Adrenal gland (tissue), 9 donors: ENCODE measurements at regions not wholly inside any gene's neighbourhood (a gene's known extent, or its start where the extent isn't known, plus 50 kb on each side); places are given as distances from the start of the nearest gene placed in this dataset.

Experiments used
- DNase-seq, 7 donors: peaks; one replicate each; pipeline ENCODE4 v3.0.0-alpha.2; 2019 to 2020
- H3K27ac ChIP-seq, 5 donors: fragments of 200-600 bp; sonication (generic) in 4 of 5; 1 replicate in 3 of 5; 2 replicates in 2 of 5; pipeline versions ENCODE4 v1.5.1 to v1.8.0; 2016 to 2020; ENCODE audit warnings: mild to moderate bottlenecking in 1 of 5
- H3K27me3 ChIP-seq: fragments of 200-600 bp; 2 replicates; pipeline ENCODE4 v1.8.0; 2021
- H3K36me3 ChIP-seq, 2 donors: fragments of 200-600 bp; replicated peaks in 1 of 2; 1 replicate in 1 of 2; 2 replicates in 1 of 2; pipeline versions ENCODE4 v1.5.1 to v1.8.0; 2018 to 2022
- H3K4me1 ChIP-seq, 2 donors: fragments of 200-600 bp; replicated peaks in 1 of 2; 1 replicate in 1 of 2; 2 replicates in 1 of 2; pipeline versions ENCODE4 v1.5.1 to v1.8.0; 2018 to 2021
- H3K4me3 ChIP-seq, 4 donors: fragments of 200-600 bp; sonication (generic) in 3 of 4; one replicate each; pipeline ENCODE4 v1.5.1; 2016 to 2018
- H3K9me3 ChIP-seq, 3 donors: fragments of 200-600 bp; sonication (generic) in 1 of 3; replicated peaks in 1 of 3; 1 replicate in 2 of 3; 2 replicates in 1 of 3; pipeline versions ENCODE4 v1.5.1 to v1.8.0; 2016 to 2021
- CTCF ChIP-seq, 6 experiments: fragments of 450-650 bp in 4 of 6; fragments of 200-600 bp in 2 of 6; sonication (generic) in 1 of 6; IDR thresholded peaks; 1 replicate in 5 of 6; 2 replicates in 1 of 6; pipeline versions ENCODE4 v1.5.1 to v1.8.0; 2016 to 2021; ENCODE audit warnings: antibody characterized with exemption in 6 of 6, mild to moderate bottlenecking in 2 of 6, moderate library complexity in 1 of 6
- POLR2A ChIP-seq, 2 donors: fragments of 450-650 bp; IDR thresholded peaks; one replicate each; pipeline ENCODE4 v1.6.1; 2017; ENCODE audit warnings: antibody characterized with exemption in 2 of 2, mild to moderate bottlenecking in 2 of 2, moderate library complexity in 1 of 2
- WGBS, 4 donors: extraction: QIAGEN DNeasy Blood & Tissue Kit in 2 of 4; methylation state at CpG; one replicate each; pipeline versions ENCODE4 v1.1.5 to v1.1.7; 2013 to 2017; 5-methylcytosine and 5-hydroxymethylcytosine counted together
- intact Hi-C, 2 donors: fragments of 100-400 bp; cut with DNase I; formaldehyde crosslinking; loops; one replicate each; pipeline versions ENCODE4 v1.14.1 to v1.15.0; 2022 to 2023
- donor health status: healthy with polysubstance abuse.
- donor health status: Bipolar disorder and iron deficiency.
- donor health status: DM: yes; HTN: yes; CAD: no.
- donor health status: DM: no; HTN: no; CAD: no.
- donor health status: DM: no; HTN: no; CAD: no.

GRCh38 chr7:131653418-131654248, 97.2 kb upstream of the PODXL start:
- Histone ChIP-seq H3K4me3 (no peak overlapping the region), H3K9me3 (no peaks in the 10 kb centered on the region), H3K36me3 (no peaks in the 10 kb centered on the region), H3K4me1 (no peaks in the 10 kb centered on the region), H3K27me3 (no peaks in the 10 kb centered on the region), H3K27ac (no peak overlapping the region)
- WGBS, 4 donors: 62 to 71% (median 64%) methylated on average over 11 to 12 of the region's 12 CpGs
- intact Hi-C loops: loop anchor here (5.0 kb wide), 1 partner anchor 146 kb away; no protein-coding TSS in a partner anchor
- TF ChIP-seq CTCF (IDR thresholded peaks at IDR 0.05) (no peak), POLR2A (IDR thresholded peaks at IDR 0.05) (no peak)
- DNase-seq: no peak

- no peaks in the 10 kb centered on the region for H3K27me3 ChIP-seq
- TF ChIP-seq POLR2A (IDR thresholded peaks at IDR 0.05) (no peak), CTCF (IDR thresholded peaks at IDR 0.05) (no peak)
- 0 to 22% (median 16%) methylated on average over 1 to 2 of the region's 2 CpGs for WGBS, 4 donors
- no peak for DNase-seq
- no peak overlapping the region for H3K4me3 ChIP-seq
- intact Hi-C loops: loop anchor here (5.0 kb wide), 1 partner anchor 146 kb away; no protein-coding TSS in a partner anchor
- H3K36me3 ChIP-seq: no peaks in the 10 kb centered on the region
- no peaks in the 10 kb centered on the region for H3K9me3 ChIP-seq
- no peaks in the 10 kb centered on the region for H3K4me1 ChIP-seq
- H3K27ac ChIP-seq: no peak overlapping the region
These were observed 96.5 kb upstream of the PODXL start for GRCh38 chr7:131652934-131653333.

- Histone ChIP-seq H3K9me3 (no peaks in the 10 kb centered on the region), H3K27me3 (no peaks in the 10 kb centered on the region), H3K36me3 (no peaks in the 10 kb centered on the region), H3K4me3 (no peak overlapping the region), H3K27ac (no peak overlapping the region), H3K4me1 (no peaks in the 10 kb centered on the region)
- intact Hi-C loops: loop anchor here (5.0 kb wide), 1 partner anchor 145 kb away; no protein-coding TSS in a partner anchor
- no peak for TF ChIP-seq CTCF (IDR thresholded peaks at IDR 0.05)
- no peak for TF ChIP-seq POLR2A (IDR thresholded peaks at IDR 0.05)
- 81 to 93% (median 84%) methylated on average over 4 to 5 of the region's 5 CpGs for WGBS, 4 donors
- no peak for DNase-seq
These were observed 95.8 kb upstream of the PODXL start for GRCh38 chr7:131652194-131652593.

- no peak for DNase-seq
- Histone ChIP-seq H3K4me1 (no peaks in the 10 kb centered on the region), H3K9me3 (no peaks in the 10 kb centered on the region), H3K4me3 (no peak overlapping the region), H3K36me3 (no peaks in the 10 kb centered on the region), H3K27me3 (no peaks in the 10 kb centered on the region), H3K27ac (peak overlapping the region in 1 of 5 donors; percentile 74)
- intact Hi-C loops: loop anchor here (5.0 kb wide), 1 partner anchor 143 kb away; no protein-coding TSS in a partner anchor
- TF ChIP-seq POLR2A (IDR thresholded peaks at IDR 0.05) (no peak), CTCF (IDR thresholded peaks at IDR 0.05) (no peak)
- WGBS, 4 donors: 59 to 73% (median 66%) methylated on average over 7 to 13 of the region's 13 CpGs
These were observed 93.5 kb upstream of the PODXL start for GRCh38 chr7:131649879-131650278.
